ENCODE measurements at regions not wholly inside any gene's neighbourhood (a gene's known extent, or its start where the extent isn't known, plus 50 kb on each side); places are given as distances from the start of the nearest gene placed in this dataset.

- peaks cover 0 to 35% (median 11%) of the 10 kb centered on the region in 4 donors for H3K4me1 ChIP-seq
- in situ Hi-C loops (cut with MboI; ENCODE audit: low pct_ligation_motif_present in 1 of 4, low pct_unique_long_range_greater_than_20kb in 1 of 4, low sequenced_read_pairs in 3 of 4), result no loop called here
- no peak overlapping the region for H3K4me3 ChIP-seq
- intact Hi-C loops (cut with DNase I; ENCODE audit: low total_unique reads), result no loop called here
- no peaks in the 10 kb centered on the region for H3K36me3 ChIP-seq
- no peak for DNase-seq
- no peak overlapping the region for H3K27ac ChIP-seq
- TF ChIP-seq, protein P1, sequence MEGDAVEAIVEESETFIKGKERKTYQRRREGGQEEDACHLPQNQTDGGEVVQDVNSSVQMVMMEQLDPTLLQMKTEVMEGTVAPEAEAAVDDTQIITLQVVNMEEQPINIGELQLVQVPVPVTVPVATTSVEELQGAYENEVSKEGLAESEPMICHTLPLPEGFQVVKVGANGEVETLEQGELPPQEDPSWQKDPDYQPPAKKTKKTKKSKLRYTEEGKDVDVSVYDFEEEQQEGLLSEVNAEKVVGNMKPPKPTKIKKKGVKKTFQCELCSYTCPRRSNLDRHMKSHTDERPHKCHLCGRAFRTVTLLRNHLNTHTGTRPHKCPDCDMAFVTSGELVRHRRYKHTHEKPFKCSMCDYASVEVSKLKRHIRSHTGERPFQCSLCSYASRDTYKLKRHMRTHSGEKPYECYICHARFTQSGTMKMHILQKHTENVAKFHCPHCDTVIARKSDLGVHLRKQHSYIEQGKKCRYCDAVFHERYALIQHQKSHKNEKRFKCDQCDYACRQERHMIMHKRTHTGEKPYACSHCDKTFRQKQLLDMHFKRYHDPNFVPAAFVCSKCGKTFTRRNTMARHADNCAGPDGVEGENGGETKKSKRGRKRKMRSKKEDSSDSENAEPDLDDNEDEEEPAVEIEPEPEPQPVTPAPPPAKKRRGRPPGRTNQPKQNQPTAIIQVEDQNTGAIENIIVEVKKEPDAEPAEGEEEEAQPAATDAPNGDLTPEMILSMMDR (IDR thresholded peaks at IDR 0.05), result no peak
- TF ChIP-seq POLR2A (IDR thresholded peaks at IDR 0.05), result no peak
- WGBS, 2 donors (ENCODE audit: low coverage in 1 of 2), result 50 to 71% methylated on average over 7 to 8 of the region's 8 CpGs
- H3K27me3 ChIP-seq, result peaks cover 44% of the 10 kb centered on the region
- H3K9me3 ChIP-seq, result no peaks in the 10 kb centered on the region
Observed at GRCh38 chr17:77885678-77886386, 72.7 kb upstream of the TNRC6C start.

- WGBS, 2 donors (ENCODE audit: low coverage in 1 of 2), result 55 to 64% methylated on average over 4 to 11 of the region's 13 CpGs
- no peak for DNase-seq
- intact Hi-C loops (cut with DNase I; ENCODE audit: low total_unique reads) (no loop called here), in situ Hi-C loops (cut with MboI; ENCODE audit: low pct_ligation_motif_present in 1 of 4, low pct_unique_long_range_greater_than_20kb in 1 of 4, low sequenced_read_pairs in 3 of 4) (no loop called here)
- TF ChIP-seq POLR2A (IDR thresholded peaks at IDR 0.05) (no peak), EP300 (IDR thresholded peaks at IDR 0.05; ENCODE audit: low read depth) (no peak)
- TF ChIP-seq, protein P1 (IDR thresholded peaks at IDR 0.05), result no peak
- no peaks in the 10 kb centered on the region for H3K36me3 ChIP-seq
- H3K4me1 ChIP-seq, result peaks cover 0 to 29% (median 7%) of the 10 kb centered on the region in 4 donors
- no peak overlapping the region for H3K27ac ChIP-seq
- H3K27me3 ChIP-seq, result peaks cover 44% of the 10 kb centered on the region
- no peak overlapping the region for H3K4me3 ChIP-seq
- no peaks in the 10 kb centered on the region for H3K9me3 ChIP-seq
Observed at GRCh38 chr17:77886387-77886728, 72.1 kb upstream of the TNRC6C start.

DNA sequence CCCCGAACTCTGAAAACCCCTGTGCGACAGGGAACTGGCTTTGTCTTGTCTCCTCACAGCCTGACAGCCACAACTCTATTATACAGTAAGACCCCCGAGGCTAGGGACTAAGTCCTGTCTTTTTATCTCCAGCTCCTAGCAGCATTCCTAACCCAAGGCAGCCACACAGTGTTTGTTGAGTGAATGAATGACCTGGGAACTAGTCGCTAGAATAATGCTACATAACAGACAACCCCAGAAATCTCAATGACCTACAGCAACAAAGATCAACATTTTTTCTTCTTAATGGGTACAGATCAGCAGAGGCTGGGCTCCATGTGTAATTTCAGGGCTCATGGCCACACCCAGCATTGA lies 71.4 kb upstream of the TNRC6C start:
- TF ChIP-seq, protein P1 (IDR thresholded peaks at IDR 0.05), result no peak
- TF ChIP-seq POLR2A (IDR thresholded peaks at IDR 0.05) (no peak), POLR2AphosphoS5 (IDR thresholded peaks at IDR 0.05) (no peak), EP300 (IDR thresholded peaks at IDR 0.05; ENCODE audit: low read depth) (no peak)
- intact Hi-C loops (cut with DNase I; ENCODE audit: low total_unique reads) (no loop called here), in situ Hi-C loops (cut with MboI; ENCODE audit: low pct_ligation_motif_present in 1 of 4, low pct_unique_long_range_greater_than_20kb in 1 of 4, low sequenced_read_pairs in 3 of 4) (no loop called here)
- Histone ChIP-seq H3K4me3 (peak overlapping the region in 1 of 4 donors; percentile 40), H3K9me3 (no peaks in the 10 kb centered on the region), H3K27me3 (peaks cover 44% of the 10 kb centered on the region), H3K4me1 (peaks cover 0 to 25% (median 1%) of the 10 kb centered on the region in 4 donors), H3K27ac (peak overlapping the region in 2 of 4 donors; percentile 61 to 64), H3K36me3 (no peaks in the 10 kb centered on the region)
- 63% methylated on average over 4 of the region's 4 CpGs; no CpG with 5 or more reads in 1 of the 2 donors for WGBS, 2 donors (ENCODE audit: low coverage in 1 of 2)
- no peak for DNase-seq

GRCh38 chr17:77887464-77888241 lies 70.8 kb upstream of the TNRC6C start:
- H3K4me1 ChIP-seq, result peaks cover 0 to 20% (median 0%) of the 10 kb centered on the region in 4 donors
- peak; percentile 70 for DNase-seq
- peak overlapping the region; percentile 19 to 55 (median 40) for H3K4me3 ChIP-seq
- intact Hi-C loops (cut with DNase I; ENCODE audit: low total_unique reads), result no loop called here
- peaks cover 44% of the 10 kb centered on the region for H3K27me3 ChIP-seq
- no peaks in the 10 kb centered on the region for H3K9me3 ChIP-seq
- in situ Hi-C loops (cut with MboI; ENCODE audit: low pct_ligation_motif_present in 1 of 4, low pct_unique_long_range_greater_than_20kb in 1 of 4, low sequenced_read_pairs in 3 of 4), result no loop called here
- TF ChIP-seq POLR2AphosphoS5 (IDR thresholded peaks at IDR 0.05), result peak; percentile 62 to 63 (median 62)
- no peak for TF ChIP-seq POLR2A (IDR thresholded peaks at IDR 0.05)
- WGBS, 2 donors (ENCODE audit: low coverage in 1 of 2), result 2 to 3% methylated on average over 6 to 44 of the region's 44 CpGs
- no peaks in the 10 kb centered on the region for H3K36me3 ChIP-seq
- peak overlapping the region; percentile 37 to 64 (median 55) for H3K27ac ChIP-seq

Measured in transverse colon (tissue), 4 donors.